ENCODE measurements at regions not wholly inside any gene's neighbourhood (a gene's known extent, or its start where the extent isn't known, plus 50 kb on each side); places are given as distances from the start of the nearest gene placed in this dataset.

GRCh38 chr3:72135636-72136035, 350.7 kb upstream of the PROK2 start:
- intact Hi-C loops (cut with DNase I) = no loop called here
- H3K36me3 ChIP-seq = no peaks in the 10 kb centered on the region
- H3K27me3 ChIP-seq = no peaks in the 10 kb centered on the region
- H3K4me1 ChIP-seq = peaks cover 0 to 4% (median 0%) of the 10 kb centered on the region in 4 donors
- ATAC-seq = no peak
- no peak for DNase-seq
- TF ChIP-seq CTCF (IDR thresholded peaks at IDR 0.05) (no peak), POLR2A (IDR thresholded peaks at IDR 0.05) (no peak)
- H3K4me3 ChIP-seq = no peak overlapping the region
- H3K9me3 ChIP-seq = no peaks in the 10 kb centered on the region
- 100% methylated on average over 1 of the region's 5 CpGs for WGBS (ENCODE audit: insufficient coverage, low coverage, low lambda C conversion rate, missing lambda C conversion rate)
- no peak overlapping the region for H3K27ac ChIP-seq

- Histone ChIP-seq H3K27me3 (no peaks in the 10 kb centered on the region), H3K9me3 (no peaks in the 10 kb centered on the region), H3K4me3 (no peak overlapping the region), H3K27ac (no peak overlapping the region), H3K4me1 (peaks cover 0 to 4% (median 1%) of the 10 kb centered on the region in 4 donors), H3K36me3 (no peaks in the 10 kb centered on the region)
- DNase-seq = no peak
- ATAC-seq = no peak
- TF ChIP-seq CTCF (IDR thresholded peaks at IDR 0.05) = no peak
- TF ChIP-seq POLR2A (IDR thresholded peaks at IDR 0.05) = no peak
- intact Hi-C loops (cut with DNase I) = no loop called here
- WGBS (ENCODE audit: insufficient coverage, low coverage, low lambda C conversion rate, missing lambda C conversion rate) = 82% methylated on average over 4 of the region's 6 CpGs
Observed at GRCh38 chr3:72134989-72135451, 350.1 kb upstream of the PROK2 start.

- Histone ChIP-seq H3K36me3 (no peaks in the 10 kb centered on the region), H3K4me1 (peaks cover 0 to 15% (median 3%) of the 10 kb centered on the region in 4 donors), H3K27ac (peak overlapping the region in 1 of 3 donors; percentile 5), H3K9me3 (no peaks in the 10 kb centered on the region), H3K4me3 (no peak overlapping the region), H3K27me3 (no peaks in the 10 kb centered on the region)
- intact Hi-C loops (cut with DNase I) = no loop called here
- WGBS (ENCODE audit: insufficient coverage, low coverage, low lambda C conversion rate, missing lambda C conversion rate) = 57% methylated on average over 4 of the region's 7 CpGs
- peak in 2 of 3 donors; percentile 55 to 67 for DNase-seq
- TF ChIP-seq CTCF (IDR thresholded peaks at IDR 0.05) (no peak), POLR2A (IDR thresholded peaks at IDR 0.05) (no peak)
- ATAC-seq = peak; percentile 69 to 84 (median 80)
Observed at GRCh38 chr3:72133329-72134011, 348.5 kb upstream of the PROK2 start.

GRCh38 chr3:72131899-72132298, 347.0 kb upstream of the PROK2 start:
- H3K9me3 ChIP-seq = no peaks in the 10 kb centered on the region
- ATAC-seq (no peak), DNase-seq (no peak)
- intact Hi-C loops (cut with DNase I) = no loop called here
- no peaks in the 10 kb centered on the region for H3K36me3 ChIP-seq
- no peak overlapping the region for H3K27ac ChIP-seq
- TF ChIP-seq CTCF (IDR thresholded peaks at IDR 0.05) (no peak), POLR2A (IDR thresholded peaks at IDR 0.05) (no peak)
- no peaks in the 10 kb centered on the region for H3K27me3 ChIP-seq
- 58% methylated on average over 1 of the region's 1 CpG for WGBS (ENCODE audit: insufficient coverage, low coverage, low lambda C conversion rate, missing lambda C conversion rate)
- H3K4me1 ChIP-seq = peaks cover 0 to 24% (median 3%) of the 10 kb centered on the region in 4 donors
- H3K4me3 ChIP-seq = no peak overlapping the region

Data from right lobe of liver (tissue), 6 donors.